ENCODE measurements at regions not wholly inside any gene's neighbourhood (a gene's known extent, or its start where the extent isn't known, plus 50 kb on each side); places are given as distances from the start of the nearest gene placed in this dataset.

- Histone ChIP-seq H3K36me3 (ENCODE audit: low read depth) (no peaks in the 10 kb centered on the region), H3K4me3 (no peak overlapping the region), H3K4me1 (ENCODE audit: low read depth) (no peaks in the 10 kb centered on the region), H3K9me3 (no peaks in the 10 kb centered on the region)
- DNase-seq (no peak), ATAC-seq (no peak)
- TF ChIP-seq CTCF (IDR thresholded peaks at IDR 0.05): no peak
- intact Hi-C loops (cut with DNase I, micrococcal nuclease): no loop called here
Measured at GRCh38 chr10:130560116-130560515, 423.9 kb downstream of the GLRX3 start.

GRCh38 chr10:130560573-130560972, 424.4 kb downstream of the GLRX3 start:
- no peak for TF ChIP-seq CTCF (IDR thresholded peaks at IDR 0.05)
- Histone ChIP-seq H3K4me3 (no peak overlapping the region), H3K36me3 (ENCODE audit: low read depth) (no peaks in the 10 kb centered on the region), H3K4me1 (ENCODE audit: low read depth) (no peaks in the 10 kb centered on the region), H3K9me3 (no peaks in the 10 kb centered on the region)
- intact Hi-C loops (cut with DNase I, micrococcal nuclease): no loop called here
- no peak for ATAC-seq
- DNase-seq: no peak

- ATAC-seq (no peak), DNase-seq (no peak)
- intact Hi-C loops (cut with DNase I, micrococcal nuclease): no loop called here
- no peak for TF ChIP-seq CTCF (IDR thresholded peaks at IDR 0.05)
- Histone ChIP-seq H3K36me3 (ENCODE audit: low read depth) (no peaks in the 10 kb centered on the region), H3K9me3 (no peaks in the 10 kb centered on the region), H3K4me3 (no peak overlapping the region), H3K4me1 (ENCODE audit: low read depth) (no peaks in the 10 kb centered on the region)
Measured at GRCh38 chr10:130561681-130562080, 425.5 kb downstream of the GLRX3 start.

- Histone ChIP-seq H3K9me3 (no peaks in the 10 kb centered on the region), H3K36me3 (ENCODE audit: low read depth) (no peaks in the 10 kb centered on the region), H3K4me3 (no peak overlapping the region), H3K4me1 (ENCODE audit: low read depth) (no peaks in the 10 kb centered on the region)
- ATAC-seq: no peak
- intact Hi-C loops (cut with DNase I, micrococcal nuclease): no loop called here
- no peak for DNase-seq
- no peak for TF ChIP-seq CTCF (IDR thresholded peaks at IDR 0.05)
Measured at GRCh38 chr10:130567011-130567410, 430.8 kb downstream of the GLRX3 start.

- no peak for TF ChIP-seq CTCF (IDR thresholded peaks at IDR 0.05)
- DNase-seq (no peak), ATAC-seq (no peak)
- no peak overlapping the region for H3K4me3 ChIP-seq
- no peaks in the 10 kb centered on the region for H3K36me3 ChIP-seq (ENCODE audit: low read depth)
- no peaks in the 10 kb centered on the region for H3K9me3 ChIP-seq
- intact Hi-C loops (cut with DNase I, micrococcal nuclease): no loop called here
- H3K4me1 ChIP-seq (ENCODE audit: low read depth): no peaks in the 10 kb centered on the region
Measured at GRCh38 chr10:130567436-130567835, 431.2 kb downstream of the GLRX3 start.

- Histone ChIP-seq H3K4me3 (no peak overlapping the region), H3K36me3 (ENCODE audit: low read depth) (no peaks in the 10 kb centered on the region), H3K4me1 (ENCODE audit: low read depth) (no peaks in the 10 kb centered on the region), H3K9me3 (no peaks in the 10 kb centered on the region)
- DNase-seq: no peak
- ATAC-seq: no peak
- intact Hi-C loops (cut with DNase I, micrococcal nuclease): no loop called here
- TF ChIP-seq CTCF (IDR thresholded peaks at IDR 0.05): no peak
Measured at GRCh38 chr10:130568246-130568645, 432.1 kb downstream of the GLRX3 start.
